ENCODE measurements at regions not wholly inside any gene's neighbourhood (a gene's known extent, or its start where the extent isn't known, plus 50 kb on each side); places are given as distances from the start of the nearest gene placed in this dataset.

- peaks cover 0 to 17% (median 7%) of the 10 kb centered on the region in 6 donors for H3K4me1 ChIP-seq
- H3K9me3 ChIP-seq, result peaks cover 0 to 4% (median 0%) of the 10 kb centered on the region in 8 donors
- no peak overlapping the region for H3K27ac ChIP-seq
- DNase-seq, result no peak
- intact Hi-C loops (cut with DNase I; ENCODE audit: low total_unique reads), result no loop called here
- no peaks in the 10 kb centered on the region for H3K36me3 ChIP-seq
- TF ChIP-seq POLR2AphosphoS5 (IDR thresholded peaks at IDR 0.05) (no peak), POLR2A (IDR thresholded peaks at IDR 0.05) (no peak), CTCF (IDR thresholded peaks at IDR 0.05 in 8 of 11, conservative IDR thresholded peaks at IDR 0.05 in 3 of 11) (no peak)
- H3K4me3 ChIP-seq, result no peak overlapping the region
- 60 to 91% (median 78%) methylated on average over 5 of the region's 5 CpGs for WGBS, 5 donors
- H3K27me3 ChIP-seq (replicated peaks in 1 of 7), result no peaks in the 10 kb centered on the region
Observed at GRCh38 chr21:35171385-35171784, 122.3 kb upstream of the RUNX1 start.

GRCh38 chr21:35170818-35171217, 121.7 kb upstream of the RUNX1 start:
- TF ChIP-seq POLR2AphosphoS5 (IDR thresholded peaks at IDR 0.05) (no peak), CTCF (IDR thresholded peaks at IDR 0.05 in 8 of 11, conservative IDR thresholded peaks at IDR 0.05 in 3 of 11) (no peak), POLR2A (IDR thresholded peaks at IDR 0.05) (no peak)
- Histone ChIP-seq H3K4me3 (no peak overlapping the region), H3K27ac (no peak overlapping the region), H3K9me3 (peaks cover 0 to 4% (median 0%) of the 10 kb centered on the region in 8 donors), H3K36me3 (no peaks in the 10 kb centered on the region), H3K4me1 (peaks cover 0 to 17% (median 7%) of the 10 kb centered on the region in 6 donors), H3K27me3 (replicated peaks in 1 of 7) (no peaks in the 10 kb centered on the region)
- intact Hi-C loops (cut with DNase I; ENCODE audit: low total_unique reads), result no loop called here
- 85 to 90% (median 89%) methylated on average over 4 of the region's 4 CpGs for WGBS, 5 donors
- no peak for DNase-seq

DNA sequence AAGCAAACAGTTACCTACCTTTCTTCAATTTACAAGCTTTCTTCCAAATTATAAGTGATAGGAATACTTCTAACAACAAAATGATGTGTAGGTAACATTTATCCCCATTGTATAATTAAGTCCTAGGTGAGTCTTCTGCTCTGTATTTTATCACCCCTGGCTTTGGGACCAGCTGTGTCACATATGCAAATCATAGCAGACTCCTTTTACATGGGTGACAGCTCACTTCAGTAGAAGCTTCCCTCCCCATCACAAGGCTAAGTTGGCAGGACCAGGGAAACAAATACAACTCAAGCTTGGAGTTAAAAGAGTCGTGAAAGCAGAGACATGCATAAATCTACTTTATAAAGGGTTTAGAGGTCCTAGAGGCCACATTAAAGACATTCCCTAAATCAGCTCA, 121.1 kb upstream of the RUNX1 start:
- peaks cover 0 to 17% (median 7%) of the 10 kb centered on the region in 6 donors for H3K4me1 ChIP-seq
- intact Hi-C loops (cut with DNase I; ENCODE audit: low total_unique reads), result no loop called here
- no peaks in the 10 kb centered on the region for H3K36me3 ChIP-seq
- DNase-seq, result no peak
- TF ChIP-seq POLR2A (IDR thresholded peaks at IDR 0.05) (no peak), CTCF (IDR thresholded peaks at IDR 0.05 in 8 of 11, conservative IDR thresholded peaks at IDR 0.05 in 3 of 11) (no peak), POLR2AphosphoS5 (IDR thresholded peaks at IDR 0.05) (no peak)
- H3K27ac ChIP-seq, result no peak overlapping the region
- H3K9me3 ChIP-seq, result peaks cover 0 to 5% (median 0%) of the 10 kb centered on the region in 8 donors
- no peak overlapping the region for H3K4me3 ChIP-seq
- 40 to 74% (median 59%) methylated on average over 1 of the region's 1 CpG for WGBS, 5 donors
- no peaks in the 10 kb centered on the region for H3K27me3 ChIP-seq (replicated peaks in 1 of 7)

GRCh38 chr21:35169574-35169973, 120.5 kb upstream of the RUNX1 start:
- Histone ChIP-seq H3K27me3 (replicated peaks in 1 of 7) (no peaks in the 10 kb centered on the region), H3K27ac (no peak overlapping the region), H3K4me3 (no peak overlapping the region), H3K36me3 (no peaks in the 10 kb centered on the region), H3K4me1 (peaks cover 0 to 17% (median 7%) of the 10 kb centered on the region in 6 donors), H3K9me3 (peaks cover 0 to 8% (median 2%) of the 10 kb centered on the region in 8 donors)
- intact Hi-C loops (cut with DNase I; ENCODE audit: low total_unique reads), result no loop called here
- WGBS, 5 donors, result 78 to 89% (median 84%) methylated on average over 1 of the region's 1 CpG
- no peak for DNase-seq
- TF ChIP-seq POLR2A (IDR thresholded peaks at IDR 0.05), result no peak
- no peak for TF ChIP-seq POLR2AphosphoS5 (IDR thresholded peaks at IDR 0.05)
- no peak for TF ChIP-seq CTCF (IDR thresholded peaks at IDR 0.05 in 8 of 11, conservative IDR thresholded peaks at IDR 0.05 in 3 of 11)

Measured in spleen (tissue), 11 donors.